PC-9 (cell line): ENCODE measurements at regions not wholly inside any gene's neighbourhood (a gene's known extent, or its start where the extent isn't known, plus 50 kb on each side); places are given as distances from the start of the nearest gene placed in this dataset.

ENCODE experiments used
- BruUV-seq: library from RNA; stranded (reverse); fragments of 400-500 nt; replicated peaks from 2 replicates; lab custom pipeline; 2021; lab: Mats Ljungman, UMichigan
- CTCF ChIA-PET: fragments of 300-600 bp; sonication (Branson Sonifier 250); formaldehyde crosslinking; loops from one replicate; lab custom pipeline; 2022; ENCODE audit warnings: antibody characterized with exemption; lab: Charles Lee
- POLR2A ChIA-PET: fragments of 300-600 bp; sonication (Branson Sonifier 250); formaldehyde crosslinking; loops from one replicate; lab custom pipeline; 2022; ENCODE audit warnings: antibody characterized with exemption; ENCODE audit not compliant: unreplicated experiment; lab: Charles Lee
- DNase-seq, 2 experiments: peaks; one replicate each; pipeline versions ENCODE4 v3.0.0 to v3.0.0-alpha.2; 2015 to 2022; ENCODE audit warnings: mixed read lengths in 1 of 2
- H2AFZ ChIP-seq: fragments of 200-600 bp; sonication (generic); 2 replicates; pipeline ENCODE4 v1.8.1; 2017; ENCODE audit warnings: antibody characterized with exemption
- H3F3A ChIP-seq: fragments of 200-600 bp; sonication (generic); 2 replicates; pipeline ENCODE4 v1.8.1; 2017; ENCODE audit warnings: antibody characterized with exemption, mild to moderate bottlenecking, low read depth; ENCODE audit not compliant: insufficient read depth
- H3K27ac ChIP-seq: fragments of 200-600 bp; sonication (generic); 2 replicates; pipeline ENCODE4 v1.6.1; 2016; ENCODE audit warnings: mixed run types
- H3K27me3 ChIP-seq: fragments of 200-600 bp; sonication (generic); 2 replicates; pipeline ENCODE4 v1.6.1; 2016; ENCODE audit warnings: low read depth, mixed run types; ENCODE audit not compliant: insufficient read depth
- H3K36me3 ChIP-seq: fragments of 200-600 bp; sonication (generic); 2 replicates; pipeline ENCODE4 v1.6.1; 2016; ENCODE audit warnings: low read depth, mixed run types
- H3K4me1 ChIP-seq: fragments of 200-600 bp; sonication (generic); replicated peaks from 2 replicates; pipeline ENCODE4 v1.6.1; 2016; ENCODE audit warnings: mixed run types; ENCODE audit not compliant: insufficient read depth
- H3K4me2 ChIP-seq: fragments of 200-600 bp; sonication (generic); 2 replicates; pipeline ENCODE4 v1.6.1; 2017; ENCODE audit warnings: mixed run types
- H3K4me3 ChIP-seq: fragments of 200-600 bp; sonication (generic); 2 replicates; pipeline ENCODE4 v1.6.1; 2016; ENCODE audit warnings: mixed run types
- H3K79me2 ChIP-seq: fragments of 200-600 bp; sonication (generic); 2 replicates; pipeline ENCODE4 v1.6.1; 2017; ENCODE audit warnings: low read depth, mixed run types
- H3K9me2 ChIP-seq: fragments of 200-600 bp; sonication (generic); 2 replicates; pipeline ENCODE4 v1.8.1; 2017; ENCODE audit warnings: mild to moderate bottlenecking; ENCODE audit not compliant: insufficient read depth
- H3K9me3 ChIP-seq: fragments of 200-600 bp; sonication (generic); 2 replicates; pipeline ENCODE4 v1.8.1; 2016; ENCODE audit warnings: low read depth; ENCODE audit not compliant: insufficient read depth
- H4K20me1 ChIP-seq: fragments of 200-600 bp; sonication (generic); 2 replicates; pipeline ENCODE4 v1.8.1; 2017; ENCODE audit not compliant: insufficient read depth
- CTCF ChIP-seq: fragments of 200-600 bp; sonication (generic); conservative IDR thresholded peaks from 2 replicates; pipeline ENCODE4 v1.6.1; 2017; ENCODE audit warnings: mixed run types, antibody characterized with exemption, mild to moderate bottlenecking, moderate library complexity
- EZH2 ChIP-seq: fragments of 200-600 bp; sonication (generic); IDR thresholded peaks from 2 replicates; pipeline ENCODE4 v1.8.0; 2017; ENCODE audit warnings: antibody characterized with exemption, low read depth
- intact Hi-C: fragments of 100-400 bp; cut with micrococcal nuclease; formaldehyde crosslinking; loops from one replicate; pipeline ENCODE4 v1.10.0; 2022; ENCODE audit not compliant: unreplicated experiment

GRCh38 chr14:105924951-105925591, 398.7 kb downstream of the TMEM121 start:
- ChIA-PET CTCF (no interaction called here), POLR2A (no interaction called here)
- Histone ChIP-seq H2AFZ (no peak overlapping the region), H4K20me1 (no peaks in the 10 kb centered on the region), H3K4me1 (no peaks in the 10 kb centered on the region), H3K4me2 (no peak overlapping the region), H3K4me3 (no peak overlapping the region), H3K27me3 (peaks cover 47% of the 10 kb centered on the region), H3F3A (no peaks in the 10 kb centered on the region), H3K36me3 (no peaks in the 10 kb centered on the region), H3K9me2 (no peaks in the 10 kb centered on the region), H3K9me3 (no peaks in the 10 kb centered on the region), H3K27ac (no peak overlapping the region), H3K79me2 (no peaks in the 10 kb centered on the region)
- intact Hi-C loops: no loop called here
- no peak for DNase-seq
- no TSS peak for BruUV-seq
- no peak for TF ChIP-seq CTCF
- no peak for TF ChIP-seq EZH2

- H3K27me3 ChIP-seq: peaks cover 49% of the 10 kb centered on the region
- ChIA-PET CTCF (no interaction called here), POLR2A (no interaction called here)
- no peak overlapping the region for H2AFZ ChIP-seq
- no peak for DNase-seq
- H3K4me3 ChIP-seq: no peak overlapping the region
- intact Hi-C loops: no loop called here
- H3K4me2 ChIP-seq: no peak overlapping the region
- H3K27ac ChIP-seq: no peak overlapping the region
- no peaks in the 10 kb centered on the region for H3F3A ChIP-seq
- H4K20me1 ChIP-seq: no peaks in the 10 kb centered on the region
- H3K4me1 ChIP-seq: no peaks in the 10 kb centered on the region
- no peak for TF ChIP-seq EZH2
- no peaks in the 10 kb centered on the region for H3K79me2 ChIP-seq
- H3K9me2 ChIP-seq: no peaks in the 10 kb centered on the region
- H3K9me3 ChIP-seq: no peaks in the 10 kb centered on the region
- no TSS peak for BruUV-seq
- H3K36me3 ChIP-seq: no peaks in the 10 kb centered on the region
These were observed 399.4 kb downstream of the TMEM121 start for GRCh38 chr14:105925615-105926372.

GRCh38 chr14:105926373-105927095, 400.2 kb downstream of the TMEM121 start:
- no peaks in the 10 kb centered on the region for H3F3A ChIP-seq
- H3K4me2 ChIP-seq: no peak overlapping the region
- H3K36me3 ChIP-seq: no peaks in the 10 kb centered on the region
- H3K79me2 ChIP-seq: no peaks in the 10 kb centered on the region
- ChIA-PET POLR2A (no interaction called here), CTCF (no interaction called here)
- TF ChIP-seq EZH2: no peak
- TF ChIP-seq CTCF: no peak
- no peak for DNase-seq
- no peaks in the 10 kb centered on the region for H3K9me3 ChIP-seq
- intact Hi-C loops: no loop called here
- H3K4me3 ChIP-seq: no peak overlapping the region
- no peaks in the 10 kb centered on the region for H3K9me2 ChIP-seq
- no peak overlapping the region for H2AFZ ChIP-seq
- BruUV-seq: no TSS peak
- H3K4me1 ChIP-seq: no peaks in the 10 kb centered on the region
- peaks cover 52% of the 10 kb centered on the region for H3K27me3 ChIP-seq
- no peaks in the 10 kb centered on the region for H4K20me1 ChIP-seq
- H3K27ac ChIP-seq: no peak overlapping the region
